ENCODE measurements at regions not wholly inside any gene's neighbourhood (a gene's known extent, or its start where the extent isn't known, plus 50 kb on each side); places are given as distances from the start of the nearest gene placed in this dataset.

DNA sequence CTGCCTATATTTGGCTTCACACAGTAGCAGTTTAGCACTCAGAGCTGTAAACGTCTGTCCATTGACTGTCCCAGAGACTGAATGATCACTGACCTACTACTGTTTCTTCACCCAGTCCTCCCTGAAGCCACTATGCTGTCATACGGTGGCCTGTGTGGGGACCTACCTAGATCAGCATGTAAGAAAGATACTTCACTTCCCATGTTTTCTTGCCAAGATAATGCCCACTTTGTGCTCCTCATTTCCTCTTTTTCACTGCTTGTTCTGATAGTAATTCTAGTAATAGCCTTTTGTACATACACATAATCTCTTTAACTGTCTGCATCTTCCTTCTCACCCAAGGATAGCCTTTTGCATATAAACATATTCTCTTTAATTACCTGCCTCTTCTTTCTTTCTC is 109.9 kb upstream of the TIAM2 start:
- intact Hi-C loops (cut with DNase I; ENCODE audit: low total_unique reads), result no loop called here
- Histone ChIP-seq H3K27ac (no peak overlapping the region), H3K4me3 (no peak overlapping the region), H3K4me1 (no peaks in the 10 kb centered on the region), H3K36me3 (no peaks in the 10 kb centered on the region), H3K27me3 (no peaks in the 10 kb centered on the region), H3K9me3 (no peaks in the 10 kb centered on the region)
- TF ChIP-seq POLR2A (IDR thresholded peaks at IDR 0.05) (no peak), POLR2AphosphoS5 (IDR thresholded peaks at IDR 0.05) (no peak)
- TF ChIP-seq, protein P1, sequence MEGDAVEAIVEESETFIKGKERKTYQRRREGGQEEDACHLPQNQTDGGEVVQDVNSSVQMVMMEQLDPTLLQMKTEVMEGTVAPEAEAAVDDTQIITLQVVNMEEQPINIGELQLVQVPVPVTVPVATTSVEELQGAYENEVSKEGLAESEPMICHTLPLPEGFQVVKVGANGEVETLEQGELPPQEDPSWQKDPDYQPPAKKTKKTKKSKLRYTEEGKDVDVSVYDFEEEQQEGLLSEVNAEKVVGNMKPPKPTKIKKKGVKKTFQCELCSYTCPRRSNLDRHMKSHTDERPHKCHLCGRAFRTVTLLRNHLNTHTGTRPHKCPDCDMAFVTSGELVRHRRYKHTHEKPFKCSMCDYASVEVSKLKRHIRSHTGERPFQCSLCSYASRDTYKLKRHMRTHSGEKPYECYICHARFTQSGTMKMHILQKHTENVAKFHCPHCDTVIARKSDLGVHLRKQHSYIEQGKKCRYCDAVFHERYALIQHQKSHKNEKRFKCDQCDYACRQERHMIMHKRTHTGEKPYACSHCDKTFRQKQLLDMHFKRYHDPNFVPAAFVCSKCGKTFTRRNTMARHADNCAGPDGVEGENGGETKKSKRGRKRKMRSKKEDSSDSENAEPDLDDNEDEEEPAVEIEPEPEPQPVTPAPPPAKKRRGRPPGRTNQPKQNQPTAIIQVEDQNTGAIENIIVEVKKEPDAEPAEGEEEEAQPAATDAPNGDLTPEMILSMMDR (IDR thresholded peaks at IDR 0.05), result no peak
- no peak for DNase-seq (ENCODE audit: low spot score in 2 of 2)

DNA sequence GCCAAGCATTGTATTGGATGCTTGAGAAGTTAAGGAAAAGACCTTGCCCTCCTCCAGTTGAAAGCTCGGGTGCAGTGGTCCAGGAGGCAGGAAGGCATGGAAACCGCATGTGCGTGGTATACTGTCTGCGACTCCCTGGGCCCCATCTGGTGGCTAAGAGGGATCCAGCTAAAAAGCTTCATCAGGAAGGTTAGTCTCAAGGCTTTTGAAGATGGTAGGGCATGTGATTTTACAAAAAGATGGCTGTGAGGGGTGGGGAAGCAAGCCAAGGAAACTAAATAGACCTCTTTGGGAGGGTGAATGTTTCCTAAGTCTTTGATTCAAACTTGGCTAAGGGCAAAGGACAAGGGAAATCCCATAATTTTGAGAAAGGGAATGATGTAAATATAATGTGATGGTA is 109.1 kb upstream of the TIAM2 start:
- intact Hi-C loops (cut with DNase I; ENCODE audit: low total_unique reads), result no loop called here
- Histone ChIP-seq H3K27me3 (no peaks in the 10 kb centered on the region), H3K4me1 (no peaks in the 10 kb centered on the region), H3K36me3 (no peaks in the 10 kb centered on the region), H3K27ac (no peak overlapping the region), H3K4me3 (no peak overlapping the region), H3K9me3 (no peaks in the 10 kb centered on the region)
- no peak for DNase-seq (ENCODE audit: low spot score in 2 of 2)
- no peak for TF ChIP-seq POLR2AphosphoS5 (IDR thresholded peaks at IDR 0.05)
- TF ChIP-seq, protein P1 (IDR thresholded peaks at IDR 0.05), result no peak
- no peak for TF ChIP-seq POLR2A (IDR thresholded peaks at IDR 0.05)

DNA sequence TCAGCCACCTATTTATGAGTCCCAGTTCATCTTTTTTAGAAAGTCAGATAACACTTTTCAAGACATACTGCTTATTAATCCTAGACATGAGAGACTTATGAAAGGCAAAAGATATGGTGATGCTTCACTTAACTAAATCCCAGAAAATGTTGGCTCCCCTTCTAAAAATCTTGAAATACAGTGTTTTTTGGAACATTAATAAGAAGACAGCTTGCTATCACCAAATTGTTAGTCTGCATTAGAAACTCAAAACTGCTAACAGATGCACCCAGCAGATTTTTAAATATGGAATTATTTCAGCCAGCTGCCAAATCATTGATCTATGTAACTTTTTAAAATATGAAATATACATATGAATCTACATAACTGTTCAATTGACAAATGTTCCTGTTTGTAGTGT is 108.6 kb upstream of the TIAM2 start:
- Histone ChIP-seq H3K4me1 (no peaks in the 10 kb centered on the region), H3K4me3 (no peak overlapping the region), H3K27ac (no peak overlapping the region), H3K9me3 (no peaks in the 10 kb centered on the region), H3K27me3 (no peaks in the 10 kb centered on the region), H3K36me3 (no peaks in the 10 kb centered on the region)
- intact Hi-C loops (cut with DNase I; ENCODE audit: low total_unique reads), result no loop called here
- TF ChIP-seq POLR2AphosphoS5 (IDR thresholded peaks at IDR 0.05), result no peak
- TF ChIP-seq, protein P1 (IDR thresholded peaks at IDR 0.05), result no peak
- no peak for TF ChIP-seq POLR2A (IDR thresholded peaks at IDR 0.05)
- DNase-seq (ENCODE audit: low spot score in 2 of 2), result no peak

DNA sequence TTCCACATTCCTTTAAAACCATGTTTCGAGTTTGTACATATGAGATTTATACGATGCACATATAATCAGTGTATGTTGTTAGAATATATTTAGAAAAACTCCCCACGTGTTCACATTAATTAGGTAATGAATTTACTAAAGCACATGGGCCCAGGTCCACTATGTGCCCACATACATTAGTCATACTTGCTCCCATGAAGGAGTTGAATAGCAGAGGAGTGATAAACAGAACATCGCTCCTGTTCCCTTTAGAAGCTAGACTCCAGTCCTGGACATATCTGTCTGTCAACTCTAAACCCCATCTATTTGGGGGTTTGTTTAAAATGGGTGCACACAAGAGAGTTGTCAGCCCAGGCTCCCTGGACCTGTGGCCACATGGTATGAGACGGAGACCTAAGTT is 108.1 kb upstream of the TIAM2 start:
- Histone ChIP-seq H3K27me3 (no peaks in the 10 kb centered on the region), H3K9me3 (no peaks in the 10 kb centered on the region), H3K36me3 (no peaks in the 10 kb centered on the region), H3K4me3 (no peak overlapping the region), H3K4me1 (no peaks in the 10 kb centered on the region), H3K27ac (no peak overlapping the region)
- TF ChIP-seq POLR2AphosphoS5 (IDR thresholded peaks at IDR 0.05) (no peak), POLR2A (IDR thresholded peaks at IDR 0.05) (no peak)
- TF ChIP-seq, protein P1 (IDR thresholded peaks at IDR 0.05), result no peak
- no peak for DNase-seq (ENCODE audit: low spot score in 2 of 2)
- intact Hi-C loops (cut with DNase I; ENCODE audit: low total_unique reads), result no loop called here

DNA sequence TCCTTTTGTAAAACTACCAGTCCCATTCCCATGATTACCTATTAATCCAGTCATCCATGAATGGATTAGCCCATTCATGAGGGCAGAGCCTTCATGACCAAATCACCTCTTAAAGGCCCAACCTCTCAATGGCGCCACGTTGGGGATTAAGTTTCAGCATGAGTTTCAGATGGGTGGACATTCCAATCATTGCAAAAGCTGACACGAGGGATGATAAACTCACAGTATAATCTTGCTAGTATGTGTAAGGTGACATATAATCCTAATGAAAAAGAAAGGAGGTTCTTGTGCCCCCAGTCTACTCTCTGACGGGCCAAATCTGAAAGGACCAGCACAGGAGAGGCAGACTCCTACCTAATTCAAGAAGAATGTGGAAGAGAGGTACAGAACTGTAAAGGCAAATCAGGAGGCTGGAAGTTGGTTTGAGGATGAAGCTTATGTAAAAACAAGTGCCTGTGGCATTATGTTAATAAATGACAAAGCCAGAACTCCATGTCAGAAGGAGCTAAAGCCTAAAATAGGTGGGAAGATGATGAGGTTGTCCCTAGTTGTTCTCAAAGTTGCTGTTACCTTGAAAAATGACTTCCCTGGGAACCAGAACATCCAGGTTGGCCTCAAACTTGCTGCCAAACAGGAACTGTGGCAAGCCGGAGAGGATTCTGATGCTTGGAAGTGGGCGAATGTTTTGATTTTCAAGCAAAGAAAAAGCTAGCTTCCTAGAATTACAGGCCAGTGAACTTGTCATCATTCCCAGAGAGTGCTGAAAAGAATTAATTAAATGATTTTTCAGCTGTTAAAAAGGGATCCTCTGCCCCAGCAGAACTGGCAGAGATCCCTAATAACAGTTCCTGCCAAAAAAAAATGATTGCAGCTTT is 106.5 kb upstream of the TIAM2 start:
- Histone ChIP-seq H3K36me3 (no peaks in the 10 kb centered on the region), H3K27me3 (no peaks in the 10 kb centered on the region), H3K4me1 (no peaks in the 10 kb centered on the region), H3K27ac (peak overlapping the region in 1 of 2 donors; percentile 43), H3K4me3 (no peak overlapping the region), H3K9me3 (no peaks in the 10 kb centered on the region)
- no peak for DNase-seq (ENCODE audit: low spot score in 2 of 2)
- intact Hi-C loops (cut with DNase I; ENCODE audit: low total_unique reads), result no loop called here
- TF ChIP-seq POLR2A (IDR thresholded peaks at IDR 0.05) (no peak), POLR2AphosphoS5 (IDR thresholded peaks at IDR 0.05) (no peak)
- TF ChIP-seq, protein P1 (IDR thresholded peaks at IDR 0.05), result no peak

Measured in breast epithelium (tissue), 4 donors.